ENCODE measurements at regions not wholly inside any gene's neighbourhood (a gene's known extent, or its start where the extent isn't known, plus 50 kb on each side); places are given as distances from the start of the nearest gene placed in this dataset.

GRCh38 chr16:6232056-6232455, 1100.6 kb upstream of the RBFOX1 start:
- no peak overlapping the region for H3K27ac ChIP-seq (ENCODE audit: low read depth, low read length)
- no peaks in the 10 kb centered on the region for H3K79me2 ChIP-seq (ENCODE audit: insufficient read depth, low read length)
- BruUV-seq (replicated peaks) = no TSS peak
- DNase-seq (ENCODE audit: low read depth, low spot score) (no peak), ATAC-seq (no peak)
- TF ChIP-seq SRF (IDR thresholded peaks at IDR 0.05; ENCODE audit: low read depth) (no peak), ELF1 (IDR thresholded peaks at IDR 0.05; ENCODE audit: borderline replicate concordance, low read depth) (no peak), FOSL1 (IDR thresholded peaks at IDR 0.05; ENCODE audit: low read depth) (no peak), EZH2 (IDR thresholded peaks at IDR 0.05) (no peak), EGR1 (IDR thresholded peaks at IDR 0.05; ENCODE audit: low read depth) (no peak), SP1 (IDR thresholded peaks at IDR 0.05; ENCODE audit: low read depth) (no peak), REST (IDR thresholded peaks at IDR 0.05; ENCODE audit: low read depth) (no peak), YY1 (IDR thresholded peaks at IDR 0.05; ENCODE audit: extremely low read depth, insufficient replicate concordance, low read depth, low read length) (no peak)
- no peaks in the 10 kb centered on the region for H3K36me3 ChIP-seq (ENCODE audit: control insufficient read depth in 1 of 2, insufficient read depth in 2 of 2, low read length in 2 of 2)
- ChIA-PET CTCF (no interaction called here), POLR2A (no interaction called here), RAD21 (ENCODE audit: low non-redundant PET in 1 of 2, low total read pairs in 2 of 2, uncharacterized antibody in 2 of 2, unreplicated experiment in 2 of 2) (no interaction called here)
- no peaks in the 10 kb centered on the region for H3K27me3 ChIP-seq (ENCODE audit: insufficient read depth, low read length)
- no peak overlapping the region for H3K4me2 ChIP-seq (ENCODE audit: low read length)
- H2AFZ ChIP-seq (ENCODE audit: low read depth, low read length, poor library complexity, severe bottlenecking) = no peak overlapping the region
- H3K4me1 ChIP-seq (ENCODE audit: control insufficient read depth in 1 of 2, insufficient read depth in 2 of 2, low read length in 2 of 2) = no peaks in the 10 kb centered on the region
- no peaks in the 10 kb centered on the region for H3K9me3 ChIP-seq (ENCODE audit: control insufficient read depth in 1 of 2, insufficient read depth in 1 of 2, low read depth in 1 of 2, low read length in 2 of 2)
- H4K20me1 ChIP-seq (ENCODE audit: insufficient read depth) = no peaks in the 10 kb centered on the region
- no peaks in the 10 kb centered on the region for H3K9me2 ChIP-seq (ENCODE audit: insufficient read depth)
- intact Hi-C loops (cut with micrococcal nuclease) = no loop called here
- no peak overlapping the region for H3K4me3 ChIP-seq (replicated peaks in 1 of 2; ENCODE audit: low read depth in 1 of 2, low read length in 2 of 2)
- no peak overlapping the region for H3K9ac ChIP-seq (ENCODE audit: low read length)

GRCh38 chr16:6231398-6231797, 1101.2 kb upstream of the RBFOX1 start:
- Histone ChIP-seq H3K4me2 (ENCODE audit: low read length) (no peak overlapping the region), H4K20me1 (ENCODE audit: insufficient read depth) (no peaks in the 10 kb centered on the region), H3K9me3 (ENCODE audit: control insufficient read depth in 1 of 2, insufficient read depth in 1 of 2, low read depth in 1 of 2, low read length in 2 of 2) (no peaks in the 10 kb centered on the region), H3K79me2 (ENCODE audit: insufficient read depth, low read length) (no peaks in the 10 kb centered on the region), H2AFZ (ENCODE audit: low read depth, low read length, poor library complexity, severe bottlenecking) (no peak overlapping the region), H3K4me1 (ENCODE audit: control insufficient read depth in 1 of 2, insufficient read depth in 2 of 2, low read length in 2 of 2) (no peaks in the 10 kb centered on the region), H3K27me3 (ENCODE audit: insufficient read depth, low read length) (no peaks in the 10 kb centered on the region), H3K9ac (ENCODE audit: low read length) (no peak overlapping the region), H3K4me3 (replicated peaks in 1 of 2; ENCODE audit: low read depth in 1 of 2, low read length in 2 of 2) (no peak overlapping the region), H3K9me2 (ENCODE audit: insufficient read depth) (no peaks in the 10 kb centered on the region), H3K27ac (ENCODE audit: low read depth, low read length) (no peak overlapping the region), H3K36me3 (ENCODE audit: control insufficient read depth in 1 of 2, insufficient read depth in 2 of 2, low read length in 2 of 2) (no peaks in the 10 kb centered on the region)
- DNase-seq (ENCODE audit: low read depth, low spot score) (no peak), ATAC-seq (no peak)
- intact Hi-C loops (cut with micrococcal nuclease) = no loop called here
- TF ChIP-seq CEBPB (IDR thresholded peaks at IDR 0.05; ENCODE audit: low read depth) (no peak), CBX3 (IDR thresholded peaks at IDR 0.05; ENCODE audit: low read depth) (no peak), FOSL1 (IDR thresholded peaks at IDR 0.05; ENCODE audit: low read depth) (no peak), MAX (IDR thresholded peaks at IDR 0.05) (no peak), TCF7L2 (IDR thresholded peaks at IDR 0.05; ENCODE audit: borderline replicate concordance, extremely low read depth, insufficient read depth, insufficient read length) (no peak)
- CTCF ChIA-PET = no interaction called here
- no TSS peak for BruUV-seq (replicated peaks)
- RAD21 ChIA-PET (ENCODE audit: low non-redundant PET in 1 of 2, low total read pairs in 2 of 2, uncharacterized antibody in 2 of 2, unreplicated experiment in 2 of 2) = no interaction called here
- POLR2A ChIA-PET = no interaction called here
